PC-3 (cell line): ENCODE measurements at regions not wholly inside any gene's neighbourhood (a gene's known extent, or its start where the extent isn't known, plus 50 kb on each side); places are given as distances from the start of the nearest gene placed in this dataset.

Experiments used
- CTCF ChIP-seq: fragments of 300-600 bp; sonication (generic); conservative IDR thresholded peaks from 2 replicates; pipeline ENCODE4 v1.5.1; 2017; ENCODE audit warnings: antibody characterized with exemption, low read depth, mild to moderate bottlenecking, low read length
- EZH2 ChIP-seq: fragments of 300-600 bp; sonication (generic); IDR thresholded peaks from one replicate; pipeline ENCODE4 v1.6.1; 2017; ENCODE audit warnings: antibody characterized with exemption, mild to moderate bottlenecking, low read length; ENCODE audit not compliant: unreplicated experiment

GRCh38 chr9:135260221-135261180, 173.0 kb downstream of the OLFM1 start:
- TF ChIP-seq CTCF (no peak), EZH2 (no peak)
